ENCODE measurements at regions not wholly inside any gene's neighbourhood (a gene's known extent, or its start where the extent isn't known, plus 50 kb on each side); places are given as distances from the start of the nearest gene placed in this dataset.
"Not testable (repeated sequence)": the region's sequence is repeated elsewhere in the genome, so short reads cannot be mapped to it uniquely, and the experiment has no call there.

DNA sequence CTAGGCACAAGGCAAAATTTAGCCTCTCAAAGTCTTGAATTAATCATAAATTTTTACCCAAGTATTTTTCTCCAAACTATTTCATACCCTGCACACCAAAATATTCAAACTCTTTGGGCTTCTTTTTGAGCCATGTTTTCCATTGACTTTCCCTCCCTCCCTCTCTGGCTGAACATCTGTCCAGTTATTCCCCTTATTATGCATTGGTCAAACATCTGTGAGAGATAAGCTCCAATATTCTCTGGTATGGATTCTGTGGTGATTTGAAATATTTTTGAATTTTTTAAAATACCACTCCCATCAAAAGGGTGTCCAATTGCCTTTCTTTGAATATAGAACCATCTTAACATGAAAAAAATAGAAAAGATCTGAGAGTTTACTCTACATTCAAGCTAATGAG lies 244.2 kb downstream of the RFPL4B start:
- no peak for DNase-seq

GRCh38 chr6:112592159-112592558 lies 245.0 kb downstream of the RFPL4B start:
- no peak for DNase-seq

DNA sequence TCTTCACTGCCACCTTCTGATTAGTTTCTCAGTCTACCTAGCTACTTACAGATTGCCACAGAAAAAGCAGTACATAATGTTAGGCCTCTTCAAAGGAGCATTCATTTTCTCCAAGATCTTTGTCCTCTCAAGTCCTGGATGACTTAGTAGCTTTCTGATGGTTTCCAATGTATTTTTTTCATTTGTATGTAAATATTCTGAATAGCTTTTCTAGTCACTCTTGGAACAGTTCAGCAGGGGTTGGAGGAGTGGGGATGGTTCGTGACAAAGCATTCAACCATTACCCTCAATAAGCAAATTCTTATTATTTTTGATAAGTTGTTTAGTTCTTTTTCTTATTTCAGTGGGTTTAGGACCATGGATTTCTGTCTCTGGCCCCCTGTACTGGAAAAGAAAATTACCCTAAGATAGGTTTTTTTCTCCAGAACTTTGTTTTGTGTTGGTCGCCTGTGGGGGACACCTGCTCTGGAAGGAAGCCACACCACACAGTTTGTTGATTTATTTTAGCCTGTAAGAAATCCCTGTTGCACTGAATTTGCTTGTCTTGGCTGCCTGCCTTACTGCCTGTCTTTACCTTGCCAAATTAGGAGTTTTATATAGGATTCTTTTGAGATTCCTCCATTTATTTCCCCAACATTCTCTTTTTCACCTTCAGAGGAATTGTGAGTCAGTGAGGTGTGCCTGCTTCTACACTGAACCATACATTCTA lies 247.9 kb downstream of the RFPL4B start:
- DNase-seq, result no peak

DNA sequence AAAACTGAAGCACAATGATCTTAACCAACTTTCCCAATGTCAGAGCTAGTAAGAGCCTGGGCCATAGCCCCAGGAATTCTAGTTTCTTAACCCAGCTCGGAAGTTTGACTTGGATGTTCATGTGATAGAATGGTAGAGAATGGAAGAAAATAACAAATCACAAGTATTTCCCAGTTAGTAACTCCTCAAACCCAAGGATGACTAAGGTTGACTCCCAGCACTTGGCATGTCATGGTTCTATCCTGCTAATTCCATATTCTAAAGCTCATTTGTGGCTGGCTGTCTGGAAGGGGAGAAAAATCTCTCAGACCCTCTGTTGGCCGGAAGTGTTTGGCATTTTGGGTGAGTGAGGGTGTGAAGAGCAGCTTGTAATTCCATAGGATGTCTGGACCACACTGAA lies 248.7 kb downstream of the RFPL4B start:
- DNase-seq, result no peak

DNA sequence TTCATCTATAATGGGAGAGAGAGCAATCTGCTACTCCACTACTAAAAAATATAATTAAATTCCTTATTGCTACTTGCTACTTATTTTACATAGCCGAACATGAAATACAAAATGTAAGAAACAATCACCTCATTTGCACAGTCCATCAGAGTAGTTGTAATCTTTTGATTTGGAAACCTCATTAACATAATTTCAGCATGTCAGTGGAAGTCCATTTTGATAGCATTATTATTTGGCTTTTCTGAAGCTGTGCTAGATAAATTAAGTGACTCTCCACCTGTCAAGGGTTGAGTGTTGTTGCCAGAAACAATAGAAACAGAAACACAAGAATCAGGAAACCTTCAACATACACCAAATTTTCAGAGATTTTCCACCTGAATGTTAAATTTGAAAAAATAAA lies 250.0 kb downstream of the RFPL4B start:
- no peak for DNase-seq

- no peak for DNase-seq
Measured at GRCh38 chr6:112600168-112600567, 253.0 kb downstream of the RFPL4B start.

- DNase-seq, result no peak
Measured at GRCh38 chr6:112603726-112604125, 256.6 kb downstream of the RFPL4B start.

- DNase-seq, result no peak
Measured at GRCh38 chr6:112606656-112607435, 259.7 kb downstream of the RFPL4B start.

GRCh38 chr6:112608925-112609324 lies 261.8 kb downstream of the RFPL4B start:
- not testable (repeated sequence) for DNase-seq

DNA sequence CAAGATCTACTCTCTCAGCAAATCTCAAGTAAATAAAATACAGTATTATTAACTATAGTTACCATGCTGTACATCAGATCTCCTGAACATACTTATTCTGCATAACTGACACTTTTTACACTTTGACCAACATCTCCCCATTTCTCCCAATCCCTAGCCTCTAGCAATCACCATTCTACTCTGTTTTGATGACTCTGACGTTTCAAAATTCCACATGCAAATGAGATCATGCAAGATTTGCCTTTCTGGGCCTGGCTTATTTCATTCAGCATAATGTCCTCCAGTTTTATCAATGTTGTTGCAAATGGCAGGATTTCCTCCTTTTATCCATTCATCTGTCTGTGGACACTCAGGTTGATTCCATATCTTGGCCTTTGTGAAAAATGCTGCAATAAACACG lies 266.3 kb downstream of the RFPL4B start:
- no peak for DNase-seq

DNA sequence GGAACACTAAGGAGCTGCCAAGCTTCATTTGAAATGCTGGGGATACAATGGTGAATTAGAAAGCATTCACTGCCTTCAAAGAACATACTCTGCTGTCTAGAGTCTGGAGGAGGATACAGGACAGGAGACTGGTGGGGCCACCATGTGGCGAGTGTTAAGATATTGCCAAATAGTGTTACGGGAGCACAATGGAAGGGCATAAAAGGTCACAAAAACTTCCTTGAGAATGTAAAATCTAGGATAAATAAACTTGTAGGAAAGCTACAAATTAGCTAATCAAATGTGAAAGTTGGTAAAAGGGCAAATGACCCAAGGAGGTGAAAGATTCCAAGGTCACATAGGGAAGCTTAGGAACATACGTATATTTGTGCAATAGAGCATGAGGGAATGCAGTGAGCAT lies 271.7 kb downstream of the RFPL4B start:
- DNase-seq, result no peak

DNA sequence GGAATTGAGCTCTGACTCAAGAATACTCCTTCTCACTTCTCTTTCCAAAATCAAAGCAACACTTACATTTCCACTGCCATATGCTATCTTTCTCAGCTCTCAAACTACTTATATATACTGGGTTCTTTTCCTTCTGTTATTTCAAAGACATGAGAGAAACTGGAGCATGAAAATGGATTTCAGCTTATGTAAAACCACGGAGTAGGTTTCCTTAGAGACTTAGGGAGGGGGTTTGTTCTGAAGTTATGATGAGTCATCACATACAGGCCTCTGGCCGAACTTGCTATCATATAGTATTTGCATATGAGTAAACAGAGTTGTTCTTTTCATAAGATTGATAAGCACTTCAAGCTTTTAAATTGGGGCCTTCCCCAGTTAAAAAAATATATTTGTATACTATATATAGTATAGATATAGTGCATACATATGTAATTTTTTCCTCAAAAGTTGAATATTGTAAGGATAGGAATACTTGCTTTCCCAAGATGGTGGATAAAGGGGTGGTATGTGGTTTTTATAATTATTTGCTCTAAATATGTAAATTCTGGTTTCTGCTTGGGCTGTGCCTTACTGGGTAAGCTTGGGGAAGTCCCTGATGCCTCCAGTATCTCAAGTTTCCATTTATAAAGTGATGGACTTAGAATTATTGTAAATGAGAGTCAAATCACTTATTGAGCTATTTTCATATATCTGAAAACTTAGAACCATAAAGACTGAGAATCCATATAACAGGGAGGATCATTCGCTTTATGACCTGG lies 273.9 kb downstream of the RFPL4B start:
- DNase-seq, result no peak

GRCh38 chr6:112622036-112622435 lies 274.9 kb downstream of the RFPL4B start:
- DNase-seq, result no peak

- DNase-seq, result no peak
Measured at GRCh38 chr6:112626468-112627082, 279.4 kb downstream of the RFPL4B start.

DNA sequence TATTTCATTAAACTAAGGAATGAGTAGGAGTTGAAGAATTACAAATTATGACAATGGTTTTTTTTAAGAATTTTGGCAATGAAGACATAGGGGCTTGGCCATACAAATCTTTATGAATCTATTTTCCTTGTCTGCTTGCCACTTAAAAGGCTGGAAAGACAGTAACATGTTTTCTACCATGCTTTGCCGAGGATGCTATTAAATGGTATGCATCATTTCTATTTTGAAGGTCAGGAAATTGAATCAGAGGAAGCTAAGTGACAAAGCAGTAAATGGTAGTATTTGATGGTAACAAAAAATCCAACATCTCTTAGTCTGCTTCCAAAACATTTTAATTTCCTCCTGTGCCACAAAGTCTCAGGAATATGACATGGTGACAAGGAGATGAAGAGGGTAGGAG lies 287.2 kb downstream of the RFPL4B start:
- DNase-seq, result no peak

DNA sequence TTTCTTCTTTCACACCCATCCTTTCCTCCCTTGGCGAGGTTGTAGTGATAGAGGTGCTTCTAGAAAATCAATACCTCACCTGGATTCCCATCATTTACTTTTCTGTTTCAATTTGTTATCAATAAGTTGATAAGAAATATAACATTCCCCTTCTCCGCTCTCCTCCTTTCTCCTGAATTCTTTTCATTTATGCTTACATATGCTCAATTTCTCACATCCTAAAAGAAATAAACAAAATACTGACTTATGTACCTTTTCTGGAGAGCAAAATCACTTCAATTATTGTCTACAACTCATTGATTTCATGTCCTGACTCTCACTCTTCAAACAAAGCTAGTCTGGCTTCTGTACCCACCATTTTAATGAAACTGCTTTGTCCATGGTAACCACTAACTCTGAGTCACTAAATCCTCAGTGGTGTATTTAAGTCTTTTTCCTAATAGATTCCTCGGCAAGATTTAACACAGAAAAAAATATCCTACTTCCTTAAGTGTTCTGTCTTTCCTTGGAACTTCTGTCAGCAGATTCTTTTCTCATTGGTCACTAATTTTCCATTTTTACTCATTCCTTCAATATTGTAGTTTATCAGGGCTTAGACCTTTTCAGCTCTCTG lies 289.6 kb downstream of the RFPL4B start:
- DNase-seq, result no peak

- no peak for DNase-seq
Measured at GRCh38 chr6:112639391-112639831, 292.3 kb downstream of the RFPL4B start.

- no peak for DNase-seq
Measured at GRCh38 chr6:112640891-112641290, 293.8 kb downstream of the RFPL4B start.

GRCh38 chr6:112649853-112650252 lies 302.7 kb downstream of the RFPL4B start:
- no peak for DNase-seq

GRCh38 chr6:112651239-112651638 lies 304.1 kb downstream of the RFPL4B start:
- no peak for DNase-seq

DNA sequence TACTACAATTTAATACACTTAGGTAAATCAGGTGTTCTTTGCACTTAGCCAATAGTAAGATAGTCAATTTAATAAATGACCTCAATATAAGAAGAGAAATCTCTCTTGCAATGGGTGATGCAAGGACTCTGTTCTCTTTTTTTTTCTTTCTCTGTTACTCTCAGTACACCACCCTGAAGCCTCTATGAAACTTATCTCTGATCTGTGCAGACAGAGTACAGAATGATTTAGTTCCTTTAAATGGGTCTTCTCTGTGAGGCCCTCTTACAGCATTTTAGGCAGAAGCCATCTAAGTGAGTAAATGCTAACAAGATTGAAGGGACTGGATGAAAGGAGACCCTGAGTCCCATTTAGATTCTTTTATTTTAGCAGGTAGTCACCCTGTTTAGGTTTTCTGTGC lies 312.8 kb downstream of the RFPL4B start:
- DNase-seq, result no peak

- DNase-seq, result no peak
Measured at GRCh38 chr6:112660626-112661025, 313.5 kb downstream of the RFPL4B start.

GRCh38 chr6:112663698-112664097 lies 316.6 kb downstream of the RFPL4B start:
- no peak for DNase-seq

Data from stimulated activated CD4-positive, alpha-beta T cell treated with anti-CD3 and anti-CD28 coated beads, Interleukin-1b, Interleukin-23, amount 100 ng/mL, for 48 hours (primary cell).